ENCODE measurements at regions not wholly inside any gene's neighbourhood (a gene's known extent, or its start where the extent isn't known, plus 50 kb on each side); places are given as distances from the start of the nearest gene placed in this dataset.
"Not testable (repeated sequence)": the region's sequence is repeated elsewhere in the genome, so short reads cannot be mapped to it uniquely, and the experiment has no call there.

DNA sequence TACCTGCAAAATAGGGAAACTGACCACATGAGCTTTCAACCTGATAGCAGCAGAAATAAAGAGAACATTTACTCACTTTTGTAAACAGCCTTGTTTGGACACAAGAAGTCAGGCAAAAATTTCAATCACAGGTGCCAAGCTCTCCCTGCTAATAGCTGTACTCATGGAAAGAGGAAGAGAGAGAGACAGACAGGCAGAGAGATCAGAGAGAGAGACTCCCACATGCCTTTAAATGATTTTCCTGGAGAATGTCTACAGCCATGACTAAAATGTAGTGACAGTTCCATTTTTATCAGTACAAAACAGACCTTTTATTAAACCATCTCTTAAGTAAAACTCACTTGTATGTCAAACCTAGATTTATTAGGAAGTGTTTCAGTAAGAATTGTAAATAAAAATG lies 752.9 kb downstream of the TRAM1L1 start:
- FAIRE-seq (no peak), DNase-seq (ENCODE audit: low spot score) (no peak)

DNA sequence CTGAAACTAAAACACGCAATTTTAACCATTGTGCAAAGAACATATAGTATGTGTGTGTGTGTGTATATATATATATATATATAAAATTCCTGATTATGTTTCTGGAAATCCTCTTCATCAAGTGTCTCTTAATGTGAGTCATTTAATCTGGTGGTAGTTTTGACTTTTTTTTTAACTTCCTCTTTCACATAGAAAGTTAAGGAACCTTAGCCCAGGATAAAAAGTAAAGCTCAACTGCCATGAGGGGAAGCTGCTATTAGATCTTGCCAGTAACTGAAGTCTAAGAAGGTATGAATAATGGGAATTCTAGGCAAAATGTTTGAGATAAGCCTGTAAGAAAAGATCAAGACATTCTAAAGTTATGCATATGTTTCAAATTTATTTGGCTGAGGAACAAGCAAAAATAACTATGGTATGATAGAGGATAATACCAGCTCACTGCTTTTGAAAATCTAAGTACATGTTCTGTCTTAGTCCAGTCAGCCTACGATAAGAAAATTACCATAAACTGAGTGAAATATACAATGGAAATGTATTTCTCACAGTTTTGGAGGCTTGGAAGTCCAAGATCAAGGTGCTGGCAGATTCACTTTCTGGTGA lies 757.0 kb downstream of the TRAM1L1 start:
- DNase-seq (ENCODE audit: low spot score) (no peak), FAIRE-seq (no peak)

DNA sequence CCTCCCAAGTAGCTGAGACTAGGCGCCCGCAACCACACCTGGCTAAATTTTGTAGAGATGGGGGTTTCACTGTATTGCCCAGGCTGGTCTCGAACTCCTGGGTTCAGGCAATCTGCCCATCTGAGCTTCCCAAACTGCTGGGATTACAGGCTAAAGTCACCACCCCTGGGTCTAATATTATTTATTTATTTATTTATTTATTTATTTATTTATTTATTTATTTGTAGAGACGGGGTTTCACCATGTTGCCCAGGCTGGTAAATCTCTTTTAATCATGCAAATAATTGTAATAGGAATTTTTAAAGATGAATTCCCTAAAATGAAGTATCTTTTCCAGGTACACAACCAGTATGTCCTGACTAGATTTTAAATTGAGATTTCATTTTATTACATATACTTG lies 761.8 kb downstream of the TRAM1L1 start:
- FAIRE-seq, result no peak

DNA sequence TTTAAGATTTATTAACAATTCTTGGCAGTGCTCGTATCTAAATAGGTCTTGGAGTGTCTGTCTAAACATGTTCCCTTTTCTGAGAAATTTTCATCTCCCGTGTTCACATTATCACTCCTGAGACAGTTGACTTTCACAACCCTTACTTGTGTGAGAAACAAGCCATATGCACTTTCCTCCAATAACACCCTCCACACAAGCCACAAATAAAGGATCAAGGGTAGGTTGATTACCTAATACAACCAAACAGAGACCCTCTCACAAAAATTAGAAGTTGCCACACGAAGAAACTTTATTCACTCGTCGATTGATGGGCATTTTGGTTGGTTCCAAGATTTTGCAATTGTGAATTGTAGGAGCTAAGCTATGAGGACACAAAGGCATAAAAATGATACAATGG lies 763.9 kb downstream of the TRAM1L1 start:
- DNase-seq (ENCODE audit: low spot score) (no peak), FAIRE-seq (no peak)

More for the DNA sequence above, 761.8 kb downstream of the TRAM1L1 start:
- no peak for DNase-seq (ENCODE audit: low spot score)

DNA sequence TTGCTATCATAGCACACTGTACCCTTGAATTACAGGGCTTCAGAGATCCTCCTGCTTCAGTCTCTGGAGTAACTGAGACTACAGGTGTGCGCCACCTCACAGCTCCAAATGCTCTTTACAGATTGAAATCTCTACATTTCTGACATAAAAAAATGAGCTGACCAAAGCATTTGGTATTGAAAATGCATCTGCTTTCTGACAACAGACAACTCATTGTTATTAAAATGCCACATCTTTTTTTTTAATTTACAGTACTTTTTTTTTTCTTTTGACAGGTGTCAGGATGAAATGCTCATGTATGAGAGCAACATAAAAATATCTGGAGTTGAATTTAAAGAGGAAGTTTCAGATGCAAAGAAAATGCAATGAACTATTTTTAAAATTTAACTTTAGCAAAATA lies 764.5 kb downstream of the TRAM1L1 start:
- DNase-seq (ENCODE audit: low spot score) (no peak), FAIRE-seq (no peak)

DNA sequence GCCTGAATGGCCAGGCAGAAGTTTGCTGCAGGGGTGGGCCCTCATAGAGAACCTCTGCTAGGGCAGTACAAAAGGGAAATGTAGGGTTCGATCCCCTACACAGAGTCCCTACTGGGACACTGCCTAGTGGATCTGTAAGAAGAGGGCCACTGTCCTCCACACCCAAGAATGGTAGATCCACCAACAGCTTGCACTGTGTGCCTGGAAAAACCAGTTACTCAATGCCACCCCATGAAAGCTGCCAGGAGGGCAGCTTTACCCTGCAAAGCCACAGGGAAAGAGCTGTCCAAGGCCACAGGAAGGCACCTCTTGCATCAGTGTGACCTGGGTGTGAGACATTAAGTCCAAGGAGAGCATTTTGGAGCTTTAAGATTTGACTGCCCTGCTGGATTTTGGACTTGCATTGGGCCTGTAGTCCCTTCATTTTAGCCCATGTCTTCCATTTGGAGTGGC lies 781.6 kb downstream of the TRAM1L1 start:
- no peak for FAIRE-seq
- DNase-seq (ENCODE audit: low spot score), result no peak

DNA sequence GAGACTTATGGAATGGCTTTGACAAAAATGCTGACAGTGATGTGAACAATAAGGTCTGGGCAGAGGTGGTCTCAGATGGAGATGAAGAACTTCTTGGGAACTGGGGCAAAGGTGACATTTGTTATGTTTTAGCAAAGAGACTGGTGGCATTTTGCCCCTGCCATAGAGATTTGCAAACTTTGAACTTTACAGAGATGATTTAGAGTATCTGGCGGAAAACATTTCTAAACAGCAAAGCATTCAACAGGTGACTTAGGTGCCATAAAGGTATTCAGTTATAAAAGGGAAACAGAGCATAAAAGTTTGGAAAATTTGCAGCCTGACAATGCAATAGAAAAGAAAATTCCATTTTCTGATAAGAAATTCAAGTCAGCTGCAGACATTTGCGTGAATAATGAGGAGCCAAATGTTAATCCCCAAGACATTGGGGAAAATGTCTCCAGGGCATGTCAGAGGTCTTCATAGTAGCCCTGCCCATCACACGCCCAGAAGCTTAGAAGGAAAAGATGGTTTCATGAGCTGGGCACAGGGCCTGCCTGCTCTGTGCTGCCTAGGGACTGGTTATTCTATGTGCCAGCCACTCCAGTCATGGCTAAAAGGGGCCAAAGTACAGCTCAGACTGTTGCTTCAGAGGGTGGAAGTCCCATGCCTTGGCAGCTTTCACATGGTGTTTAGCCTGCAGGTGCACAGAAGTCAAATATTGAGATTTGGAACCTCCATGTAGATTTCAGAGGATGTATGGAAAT lies 782.2 kb downstream of the TRAM1L1 start:
- FAIRE-seq (no peak), DNase-seq (ENCODE audit: low spot score) (no peak)

DNA sequence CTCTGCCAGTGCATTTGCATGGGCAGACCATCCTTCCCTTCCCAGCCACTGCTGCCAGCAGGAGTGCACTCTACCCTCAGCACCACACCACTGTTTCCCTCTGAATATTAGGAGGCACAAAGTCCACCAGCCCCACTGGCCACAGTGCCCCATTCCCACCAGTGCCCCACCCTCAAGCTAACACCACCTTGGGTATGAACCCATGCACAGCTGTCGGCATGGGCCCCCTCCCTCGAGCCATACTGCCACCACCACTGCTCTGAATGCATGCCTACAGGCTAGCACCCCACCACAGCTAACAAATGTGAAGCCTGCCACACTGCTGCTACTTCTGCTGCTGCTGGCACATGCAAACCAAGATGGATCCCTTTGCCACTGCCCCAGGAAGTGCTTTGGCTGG lies 810.4 kb downstream of the TRAM1L1 start:
- DNase-seq (ENCODE audit: low spot score) (no peak), FAIRE-seq (no peak)

DNA sequence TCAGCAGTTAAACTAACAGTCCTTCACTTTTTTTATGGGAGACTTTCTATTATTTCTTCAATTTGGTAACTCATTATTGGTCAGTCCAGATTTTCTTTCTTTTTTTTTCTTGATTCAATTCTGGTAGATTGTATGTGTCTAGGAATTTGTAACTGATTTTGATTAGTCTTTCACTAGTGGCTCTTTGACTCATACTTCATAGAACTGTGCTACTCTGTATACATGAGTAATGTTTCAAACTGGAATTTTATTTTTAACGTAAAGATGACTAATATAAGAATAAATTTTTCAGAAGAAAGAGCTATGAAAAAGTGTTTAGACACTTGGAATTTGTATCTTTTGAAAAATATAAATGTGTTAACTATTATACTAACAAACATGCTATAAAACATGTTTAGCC lies 813.0 kb downstream of the TRAM1L1 start:
- FAIRE-seq (no peak), DNase-seq (ENCODE audit: low spot score) (no peak)

DNA sequence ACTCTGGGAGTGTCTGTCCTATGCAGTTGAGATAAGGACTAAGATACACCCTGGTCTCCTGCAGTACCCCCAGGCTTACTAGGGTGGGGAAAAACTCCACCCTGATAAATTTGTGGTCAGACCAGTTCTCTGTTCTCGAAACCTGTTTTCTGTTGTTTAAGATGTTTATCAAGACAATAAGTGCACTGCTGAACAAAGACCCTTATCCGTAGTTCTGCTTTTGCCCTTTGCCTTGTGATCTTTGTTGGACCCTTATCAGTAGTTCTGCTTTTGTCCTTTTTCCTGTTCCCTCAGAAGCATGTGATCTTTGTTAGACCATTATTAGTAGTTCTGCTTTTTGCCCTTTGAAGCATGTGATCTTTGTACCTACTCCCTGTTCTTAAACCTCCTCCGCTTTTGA lies 824.4 kb downstream of the TRAM1L1 start:
- DNase-seq (ENCODE audit: low spot score); FAIRE-seq: not testable (repeated sequence)

DNA sequence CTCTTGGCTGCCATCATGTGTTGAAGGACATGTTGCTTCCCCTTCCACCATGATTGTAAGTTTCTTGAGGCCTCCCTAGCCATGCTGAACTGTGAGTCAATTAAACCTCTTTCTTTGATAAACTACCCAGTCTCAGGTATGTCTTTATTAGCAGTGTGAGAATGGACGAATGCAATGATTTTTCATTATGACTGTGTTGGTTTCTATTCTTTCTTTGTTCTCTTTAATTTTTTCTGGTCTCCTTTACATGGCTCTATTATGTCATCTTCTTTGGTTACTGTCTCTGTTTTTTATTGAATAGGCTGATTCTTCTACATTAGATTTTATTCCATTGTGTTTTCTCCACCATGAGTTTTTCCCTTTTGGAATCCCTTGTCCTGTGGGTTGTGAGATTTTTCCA lies 840.6 kb downstream of the TRAM1L1 start:
- FAIRE-seq, result no peak

DNA sequence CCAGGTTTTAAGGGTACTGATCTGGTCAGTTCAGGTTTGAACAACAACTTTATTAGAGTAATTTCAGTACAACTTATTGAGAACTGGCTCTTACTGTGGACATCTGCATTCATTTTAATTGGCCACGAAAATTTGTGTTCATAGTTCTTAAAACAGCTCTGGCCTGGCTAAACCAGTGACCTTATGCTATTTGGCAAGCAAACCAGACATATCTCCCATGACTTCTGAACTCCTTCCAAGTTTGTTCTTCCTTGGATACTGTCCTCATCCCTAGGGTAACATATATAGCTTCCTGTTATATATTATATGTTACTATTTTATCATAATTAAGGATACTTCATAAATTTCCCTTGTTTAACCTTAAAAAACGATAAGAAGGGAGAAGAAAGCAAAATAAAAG lies 841.9 kb downstream of the TRAM1L1 start:
- DNase-seq (ENCODE audit: low spot score) (no peak), FAIRE-seq (no peak)

More for the DNA sequence above, 840.6 kb downstream of the TRAM1L1 start:
- DNase-seq (ENCODE audit: low spot score), result no peak

DNA sequence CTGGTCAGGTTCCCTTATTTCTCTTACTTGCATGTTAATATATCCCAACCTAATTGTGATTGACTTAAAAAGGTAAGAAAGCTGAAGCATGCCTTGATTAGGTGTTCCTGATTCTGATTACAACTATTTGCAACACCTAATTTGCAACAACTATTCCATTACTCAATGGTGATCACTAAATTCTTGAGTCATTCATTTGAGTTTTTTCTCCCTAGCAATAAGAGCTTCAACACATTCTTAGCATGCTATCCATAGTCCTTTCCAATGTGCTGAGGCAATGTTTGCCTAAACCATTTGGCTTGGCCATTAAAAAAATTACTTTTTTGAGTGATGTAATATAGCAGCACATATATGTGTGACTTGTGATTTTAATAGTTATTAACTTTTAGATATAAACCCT lies 851.4 kb downstream of the TRAM1L1 start:
- no peak for FAIRE-seq
- DNase-seq (ENCODE audit: low spot score), result no peak

DNA sequence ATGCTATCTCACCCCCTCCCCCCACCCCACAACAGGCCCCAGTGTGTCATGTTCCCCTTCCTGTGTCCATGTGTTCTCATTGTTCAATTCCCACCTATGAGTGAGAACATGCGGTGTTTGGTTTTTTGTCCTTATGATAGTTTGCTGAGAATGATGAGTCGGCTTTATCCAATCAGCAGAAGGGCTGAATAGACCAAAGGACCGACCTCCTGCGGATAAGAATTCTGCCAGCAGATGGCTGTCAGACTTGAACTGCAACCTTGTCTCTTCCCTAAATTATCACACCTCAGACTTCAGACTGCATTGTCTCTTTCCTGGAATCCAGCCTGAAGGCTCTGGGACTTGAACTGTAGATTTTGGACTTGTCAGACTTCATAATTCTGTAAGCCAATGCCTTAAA lies 853.4 kb downstream of the TRAM1L1 start:
- FAIRE-seq; DNase-seq (ENCODE audit: low spot score): not testable (repeated sequence)

DNA sequence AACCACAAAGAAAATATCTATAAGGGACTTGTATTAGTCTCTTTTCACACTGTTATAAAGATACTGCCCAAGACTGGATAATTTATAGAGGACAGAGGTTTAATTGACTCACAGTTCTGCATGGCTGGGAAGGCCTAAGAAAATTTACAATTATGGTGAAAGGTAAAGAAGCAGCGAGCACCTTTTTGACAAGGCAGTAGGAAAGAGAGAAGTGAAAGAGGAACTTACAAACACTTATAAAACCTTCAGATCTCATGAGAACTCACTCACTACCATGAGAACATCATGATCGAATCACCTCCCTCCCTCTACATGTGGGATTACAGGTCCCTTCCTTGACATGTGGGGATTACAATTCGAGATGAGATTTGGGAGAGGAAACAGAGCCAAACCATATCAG lies 856.0 kb downstream of the TRAM1L1 start:
- no peak for FAIRE-seq
- DNase-seq (ENCODE audit: low spot score), result no peak

DNA sequence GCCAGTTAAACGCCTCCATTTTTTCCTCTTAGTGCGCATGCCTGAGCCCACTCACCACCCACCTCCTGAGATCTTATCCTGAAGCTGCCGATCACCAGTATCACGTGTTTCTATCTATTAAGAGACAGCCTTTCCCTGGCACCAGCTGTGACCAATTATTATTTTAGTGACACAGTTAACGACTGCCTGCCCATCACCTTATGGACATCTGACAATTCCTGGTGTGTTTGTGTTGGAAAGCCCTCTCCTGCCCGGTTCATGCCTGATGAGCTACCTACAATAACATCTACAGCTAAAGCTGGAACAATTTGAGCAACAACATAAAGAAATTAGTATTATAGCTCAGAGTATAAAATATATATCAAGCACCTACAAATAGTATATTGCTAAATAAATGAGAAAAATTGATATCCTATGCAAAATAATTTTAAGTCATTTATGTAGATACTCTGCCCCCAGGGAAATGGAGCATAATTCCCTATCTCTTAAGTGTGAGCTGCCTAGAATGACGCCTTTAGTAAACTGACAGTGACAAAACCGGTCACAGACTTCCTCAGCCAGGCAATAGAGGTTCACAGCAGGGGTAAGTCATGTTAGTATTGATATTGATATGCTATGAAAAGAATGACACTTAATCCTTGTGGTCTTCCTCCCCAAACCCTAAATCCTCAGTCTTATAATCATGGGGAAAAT lies 862.2 kb downstream of the TRAM1L1 start:
- no peak for DNase-seq (ENCODE audit: low spot score)

DNA sequence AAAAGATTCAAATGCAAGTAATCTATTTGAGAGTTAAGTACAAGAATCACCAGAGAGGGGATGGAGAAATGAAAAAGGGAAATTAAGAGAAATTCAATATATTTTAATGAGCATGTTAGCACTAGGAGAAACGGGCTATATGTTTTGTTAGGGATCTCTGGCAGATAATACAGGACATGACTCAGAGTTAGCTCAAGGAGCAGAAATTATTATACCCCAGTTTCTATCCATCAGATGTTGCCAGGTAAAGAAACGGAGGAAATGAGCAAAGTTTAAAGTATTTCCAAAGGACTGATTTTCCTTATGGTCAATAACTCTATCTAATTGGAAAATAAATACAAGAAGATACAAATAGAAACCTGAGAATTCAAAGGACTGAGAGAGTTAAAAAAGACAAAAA lies 867.6 kb downstream of the TRAM1L1 start:
- FAIRE-seq, result no peak
- DNase-seq (ENCODE audit: low spot score), result no peak

More for the DNA sequence above, 862.2 kb downstream of the TRAM1L1 start:
- no peak for FAIRE-seq

DNA sequence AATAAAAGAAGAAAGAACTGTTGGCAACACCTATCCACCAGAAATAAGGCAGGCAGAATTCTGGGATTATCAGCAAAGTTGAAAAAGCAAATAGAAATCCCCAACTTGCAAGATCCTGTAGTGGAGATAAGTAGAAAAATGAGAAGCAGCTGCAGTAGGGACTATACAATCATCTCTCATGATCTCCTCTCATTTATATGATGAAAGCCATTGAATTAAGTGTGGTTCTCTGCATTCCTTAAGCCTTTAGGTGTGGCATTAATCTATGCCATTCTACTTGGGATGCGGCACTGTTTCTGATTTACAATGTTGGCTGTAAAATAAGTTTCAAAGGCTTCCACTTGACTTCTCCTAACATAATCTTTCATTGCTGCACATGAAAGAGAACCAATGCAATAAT lies 869.8 kb downstream of the TRAM1L1 start:
- FAIRE-seq, result no peak
- no peak for DNase-seq (ENCODE audit: low spot score)

DNA sequence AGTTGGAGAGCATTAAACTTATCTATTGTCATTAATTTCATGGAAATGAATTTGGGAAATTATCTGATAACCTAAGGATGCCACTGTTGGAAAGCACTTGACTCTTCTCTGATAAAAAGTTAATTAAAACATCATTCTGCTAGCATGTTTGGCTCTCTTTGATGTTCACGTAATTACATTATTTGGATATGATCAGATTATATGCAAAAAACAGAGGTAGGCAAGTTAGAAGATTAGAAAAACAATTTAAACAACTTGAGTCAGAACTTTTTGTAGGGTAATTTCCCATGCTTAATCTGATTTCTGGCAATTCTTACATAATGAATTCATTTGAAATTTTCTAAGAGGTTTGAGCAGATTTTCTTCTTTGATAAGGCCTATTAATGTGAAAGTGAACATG lies 882.9 kb downstream of the TRAM1L1 start:
- no peak for DNase-seq (ENCODE audit: low spot score)
- no peak for FAIRE-seq

DNA sequence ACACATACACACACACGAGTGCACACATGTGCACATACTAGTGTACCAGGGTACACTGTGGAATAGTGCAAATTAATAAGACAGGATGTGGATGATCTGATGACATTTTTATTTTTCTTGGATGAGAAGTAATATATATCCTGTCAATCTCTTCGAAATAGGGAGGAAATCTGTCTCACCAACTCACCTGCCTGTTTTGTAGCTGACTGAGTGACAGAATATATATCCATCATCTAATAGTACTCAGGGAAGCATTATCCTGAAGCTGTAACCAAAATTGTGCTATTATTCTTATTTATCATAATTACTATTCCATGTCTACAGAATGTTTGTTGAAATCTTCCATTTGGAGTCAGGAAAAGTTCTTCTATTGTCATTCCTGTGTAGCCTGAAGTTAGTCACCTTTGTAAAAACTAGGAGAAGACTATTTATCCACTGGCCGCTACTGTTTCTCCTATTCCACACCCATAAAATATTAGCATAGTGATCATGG lies 888.0 kb downstream of the TRAM1L1 start:
- FAIRE-seq (no peak), DNase-seq (ENCODE audit: low spot score) (no peak)

DNA sequence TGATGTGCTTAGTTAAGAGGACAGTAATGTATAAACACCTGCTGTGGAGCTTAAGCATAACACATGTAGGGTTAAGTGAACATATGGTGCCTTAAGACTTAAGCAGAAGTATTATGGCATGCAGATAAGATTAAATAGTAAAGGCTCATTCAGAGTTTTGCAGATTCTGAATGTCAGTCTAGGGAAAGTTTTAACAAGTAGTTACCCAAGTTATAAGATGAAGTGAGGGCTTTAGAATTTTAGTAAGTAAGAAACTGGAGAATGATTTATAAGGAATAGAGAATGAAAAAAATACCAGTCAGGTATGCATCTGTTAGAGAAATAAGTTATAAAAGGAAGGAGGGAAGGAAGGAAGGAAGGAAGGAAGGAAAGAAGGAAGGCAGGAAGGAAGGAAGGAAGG lies 902.1 kb downstream of the TRAM1L1 start:
- no peak for FAIRE-seq
- DNase-seq (ENCODE audit: low spot score), result no peak

DNA sequence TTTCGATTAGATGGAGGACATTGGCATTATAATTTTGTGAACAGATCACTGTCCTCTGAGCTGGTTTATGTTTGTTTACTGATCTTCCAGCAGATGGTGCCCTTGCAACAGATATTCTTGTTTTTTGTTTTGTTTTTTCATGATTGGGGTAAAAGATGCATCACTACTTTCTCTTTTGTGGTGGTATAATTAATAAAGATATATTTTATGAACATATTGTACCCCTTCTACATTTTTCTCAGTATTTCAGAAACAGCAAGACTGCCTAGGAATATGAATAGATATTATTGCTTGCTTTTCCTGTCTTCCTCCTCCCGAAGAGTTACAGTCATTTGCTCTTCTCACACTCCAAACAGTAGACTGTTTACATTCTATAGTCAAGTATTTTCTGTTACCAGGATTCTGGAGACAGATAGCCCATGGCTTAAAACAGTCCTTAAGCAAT lies 905.2 kb downstream of the TRAM1L1 start:
- DNase-seq (ENCODE audit: low spot score) (no peak), FAIRE-seq (no peak)

All from RCC 7860 (cell line).